ENCODE measurements at regions not wholly inside any gene's neighbourhood (a gene's known extent, or its start where the extent isn't known, plus 50 kb on each side); places are given as distances from the start of the nearest gene placed in this dataset.

GRCh38 chr9:120071760-120072159, 508.2 kb downstream of the CDK5RAP2 start:
- Mint-ChIP-seq H3K27ac (no peak overlapping the region), H3K9me3 (no peaks in the 10 kb centered on the region), H3K4me1 (ENCODE audit: low read depth) (no peaks in the 10 kb centered on the region), H3K4me3 (no peak overlapping the region), H3K27me3 (ENCODE audit: insufficient read depth) (peaks cover 2% of the 10 kb centered on the region), H3K36me3 (ENCODE audit: low read depth) (no peaks in the 10 kb centered on the region)
- intact Hi-C loops (cut with micrococcal nuclease): no loop called here
- no peak for DNase-seq (ENCODE audit: low spot score)

- Mint-ChIP-seq H3K27ac (no peak overlapping the region), H3K4me3 (no peak overlapping the region), H3K27me3 (ENCODE audit: insufficient read depth) (no peaks in the 10 kb centered on the region), H3K9me3 (no peaks in the 10 kb centered on the region), H3K36me3 (ENCODE audit: low read depth) (no peaks in the 10 kb centered on the region), H3K4me1 (ENCODE audit: low read depth) (no peaks in the 10 kb centered on the region)
- DNase-seq (ENCODE audit: low spot score): no peak
- intact Hi-C loops (cut with micrococcal nuclease): no loop called here
These were observed 513.7 kb downstream of the CDK5RAP2 start for GRCh38 chr9:120066315-120066714.

GRCh38 chr9:120065151-120065550, 514.8 kb downstream of the CDK5RAP2 start:
- Mint-ChIP-seq H3K27ac (no peak overlapping the region), H3K36me3 (ENCODE audit: low read depth) (no peaks in the 10 kb centered on the region), H3K4me1 (ENCODE audit: low read depth) (no peaks in the 10 kb centered on the region), H3K27me3 (ENCODE audit: insufficient read depth) (no peaks in the 10 kb centered on the region), H3K4me3 (no peak overlapping the region), H3K9me3 (no peaks in the 10 kb centered on the region)
- no peak for DNase-seq (ENCODE audit: low spot score)
- intact Hi-C loops (cut with micrococcal nuclease): no loop called here

GRCh38 chr9:120045011-120045410, 535.0 kb downstream of the CDK5RAP2 start:
- H3K36me3 Mint-ChIP-seq (ENCODE audit: low read depth): no peaks in the 10 kb centered on the region
- no peaks in the 10 kb centered on the region for H3K4me1 Mint-ChIP-seq (ENCODE audit: low read depth)
- no peak overlapping the region for H3K4me3 Mint-ChIP-seq
- intact Hi-C loops (cut with micrococcal nuclease): no loop called here
- no peak for DNase-seq (ENCODE audit: low spot score)
- no peaks in the 10 kb centered on the region for H3K27me3 Mint-ChIP-seq (ENCODE audit: insufficient read depth)
- no peak overlapping the region for H3K27ac Mint-ChIP-seq
- H3K9me3 Mint-ChIP-seq: no peaks in the 10 kb centered on the region

- no peak overlapping the region for H3K27ac Mint-ChIP-seq
- intact Hi-C loops (cut with micrococcal nuclease): no loop called here
- no peaks in the 10 kb centered on the region for H3K27me3 Mint-ChIP-seq (ENCODE audit: insufficient read depth)
- no peak overlapping the region for H3K4me3 Mint-ChIP-seq
- no peak for DNase-seq (ENCODE audit: low spot score)
- H3K4me1 Mint-ChIP-seq (ENCODE audit: low read depth): no peaks in the 10 kb centered on the region
- H3K36me3 Mint-ChIP-seq (ENCODE audit: low read depth): no peaks in the 10 kb centered on the region
- no peaks in the 10 kb centered on the region for H3K9me3 Mint-ChIP-seq
These were observed 536.5 kb downstream of the CDK5RAP2 start for GRCh38 chr9:120043448-120043847.

- no peak for DNase-seq (ENCODE audit: low spot score)
- H3K4me3 Mint-ChIP-seq: no peak overlapping the region
- H3K9me3 Mint-ChIP-seq: no peaks in the 10 kb centered on the region
- H3K36me3 Mint-ChIP-seq (ENCODE audit: low read depth): no peaks in the 10 kb centered on the region
- no peaks in the 10 kb centered on the region for H3K4me1 Mint-ChIP-seq (ENCODE audit: low read depth)
- intact Hi-C loops (cut with micrococcal nuclease): no loop called here
- no peaks in the 10 kb centered on the region for H3K27me3 Mint-ChIP-seq (ENCODE audit: insufficient read depth)
- no peak overlapping the region for H3K27ac Mint-ChIP-seq
These were observed 539.1 kb downstream of the CDK5RAP2 start for GRCh38 chr9:120040896-120041295.

- Mint-ChIP-seq H3K27ac (no peak overlapping the region), H3K27me3 (ENCODE audit: insufficient read depth) (no peaks in the 10 kb centered on the region), H3K9me3 (no peaks in the 10 kb centered on the region), H3K4me3 (no peak overlapping the region), H3K36me3 (ENCODE audit: low read depth) (no peaks in the 10 kb centered on the region), H3K4me1 (ENCODE audit: low read depth) (no peaks in the 10 kb centered on the region)
- intact Hi-C loops (cut with micrococcal nuclease): loop anchor here (10.0 kb wide), 1 partner anchor 436 kb away; no protein-coding TSS in a partner anchor
- DNase-seq (ENCODE audit: low spot score): no peak
These were observed 541.6 kb downstream of the CDK5RAP2 start for GRCh38 chr9:120038342-120038741.

GRCh38 chr9:120032639-120033038, 547.3 kb downstream of the CDK5RAP2 start:
- H3K27me3 Mint-ChIP-seq (ENCODE audit: insufficient read depth): no peaks in the 10 kb centered on the region
- intact Hi-C loops (cut with micrococcal nuclease): loop anchor here (10.0 kb wide), 1 partner anchor 442 kb away; no protein-coding TSS in a partner anchor
- no peaks in the 10 kb centered on the region for H3K36me3 Mint-ChIP-seq (ENCODE audit: low read depth)
- no peaks in the 10 kb centered on the region for H3K4me1 Mint-ChIP-seq (ENCODE audit: low read depth)
- H3K4me3 Mint-ChIP-seq: no peak overlapping the region
- DNase-seq (ENCODE audit: low spot score): no peak
- no peaks in the 10 kb centered on the region for H3K9me3 Mint-ChIP-seq
- no peak overlapping the region for H3K27ac Mint-ChIP-seq

GRCh38 chr9:120030847-120031246, 549.1 kb downstream of the CDK5RAP2 start:
- Mint-ChIP-seq H3K9me3 (no peaks in the 10 kb centered on the region), H3K4me1 (ENCODE audit: low read depth) (no peaks in the 10 kb centered on the region), H3K36me3 (ENCODE audit: low read depth) (no peaks in the 10 kb centered on the region), H3K4me3 (no peak overlapping the region), H3K27ac (no peak overlapping the region), H3K27me3 (ENCODE audit: insufficient read depth) (no peaks in the 10 kb centered on the region)
- intact Hi-C loops (cut with micrococcal nuclease): loop anchor here (10.0 kb wide), 1 partner anchor 444 kb away; no protein-coding TSS in a partner anchor
- DNase-seq (ENCODE audit: low spot score): no peak

- Mint-ChIP-seq H3K4me3 (no peak overlapping the region), H3K27me3 (ENCODE audit: insufficient read depth) (peaks cover 1% of the 10 kb centered on the region), H3K9me3 (no peaks in the 10 kb centered on the region), H3K4me1 (ENCODE audit: low read depth) (no peaks in the 10 kb centered on the region), H3K36me3 (ENCODE audit: low read depth) (no peaks in the 10 kb centered on the region), H3K27ac (no peak overlapping the region)
- intact Hi-C loops (cut with micrococcal nuclease): no loop called here
- DNase-seq (ENCODE audit: low spot score): no peak
These were observed 561.4 kb downstream of the CDK5RAP2 start for GRCh38 chr9:120018550-120018949.

GRCh38 chr9:120018037-120018436, 561.9 kb downstream of the CDK5RAP2 start:
- H3K4me1 Mint-ChIP-seq (ENCODE audit: low read depth): no peaks in the 10 kb centered on the region
- H3K4me3 Mint-ChIP-seq: no peak overlapping the region
- DNase-seq (ENCODE audit: low spot score): no peak
- H3K9me3 Mint-ChIP-seq: no peaks in the 10 kb centered on the region
- intact Hi-C loops (cut with micrococcal nuclease): no loop called here
- peaks cover 1% of the 10 kb centered on the region for H3K27me3 Mint-ChIP-seq (ENCODE audit: insufficient read depth)
- no peak overlapping the region for H3K27ac Mint-ChIP-seq
- no peaks in the 10 kb centered on the region for H3K36me3 Mint-ChIP-seq (ENCODE audit: low read depth)

GRCh38 chr9:120016231-120016630, 563.7 kb downstream of the CDK5RAP2 start:
- H3K4me3 Mint-ChIP-seq: no peak overlapping the region
- no peaks in the 10 kb centered on the region for H3K4me1 Mint-ChIP-seq (ENCODE audit: low read depth)

GRCh38 chr9:120014796-120015195, 565.2 kb downstream of the CDK5RAP2 start:
- Mint-ChIP-seq H3K9me3 (no peaks in the 10 kb centered on the region), H3K36me3 (ENCODE audit: low read depth) (no peaks in the 10 kb centered on the region), H3K27me3 (ENCODE audit: insufficient read depth) (peaks cover 1% of the 10 kb centered on the region), H3K27ac (no peak overlapping the region), H3K4me3 (no peak overlapping the region), H3K4me1 (ENCODE audit: low read depth) (no peaks in the 10 kb centered on the region)
- intact Hi-C loops (cut with micrococcal nuclease): no loop called here
- no peak for DNase-seq (ENCODE audit: low spot score)

More at GRCh38 chr9:120016231-120016630, 563.7 kb downstream of the CDK5RAP2 start:
- Mint-ChIP-seq H3K27me3 (ENCODE audit: insufficient read depth) (peaks cover 1% of the 10 kb centered on the region), H3K9me3 (no peaks in the 10 kb centered on the region), H3K27ac (no peak overlapping the region), H3K36me3 (ENCODE audit: low read depth) (no peaks in the 10 kb centered on the region)
- intact Hi-C loops (cut with micrococcal nuclease): no loop called here
- DNase-seq (ENCODE audit: low spot score): no peak

- Mint-ChIP-seq H3K4me3 (no peak overlapping the region), H3K4me1 (ENCODE audit: low read depth) (no peaks in the 10 kb centered on the region), H3K36me3 (ENCODE audit: low read depth) (no peaks in the 10 kb centered on the region), H3K9me3 (no peaks in the 10 kb centered on the region), H3K27ac (no peak overlapping the region), H3K27me3 (ENCODE audit: insufficient read depth) (no peaks in the 10 kb centered on the region)
- no peak for DNase-seq (ENCODE audit: low spot score)
- intact Hi-C loops (cut with micrococcal nuclease): no loop called here
These were observed 570.1 kb downstream of the CDK5RAP2 start for GRCh38 chr9:120009856-120010255.
